Tibial nerve (tissue), 4 donors: ENCODE measurements at regions not wholly inside any gene's neighbourhood (a gene's known extent, or its start where the extent isn't known, plus 50 kb on each side); places are given as distances from the start of the nearest gene placed in this dataset.

Experiments used
- CTCF ChIP-seq, 5 experiments: fragments of 200-600 bp in 3 of 5; fragments of 450-650 bp in 2 of 5; sonication (generic) in 3 of 5; IDR thresholded peaks; one replicate each; pipeline ENCODE4 v1.5.1; 2016 to 2019; ENCODE audit warnings: antibody characterized with exemption in 5 of 5, mild to moderate bottlenecking in 3 of 5, moderate library complexity in 2 of 5
- EP300 ChIP-seq, 2 donors: sonication (generic); formaldehyde crosslinking; IDR thresholded peaks; one replicate each; pipeline ENCODE4 v1.6.1; 2017; ENCODE audit warnings: antibody characterized with exemption in 2 of 2, mild to moderate bottlenecking in 1 of 2

GRCh38 chr5:108634617-108635288 is 112.9 kb upstream of the FER start:
- TF ChIP-seq CTCF (IDR thresholded peaks at IDR 0.05) (no peak), EP300 (IDR thresholded peaks at IDR 0.05) (no peak)
